Glutamatergic neuron (in vitro differentiated cells): ENCODE measurements at regions not wholly inside any gene's neighbourhood (a gene's known extent, or its start where the extent isn't known, plus 50 kb on each side); places are given as distances from the start of the nearest gene placed in this dataset.

Source experiments
- DNase-seq: peaks from one replicate; pipeline ENCODE4 v3.0.0; 2022
- H3K27ac Mint-ChIP-seq: one replicate; pipeline ENCODE4 v1.8.0; 2020; ENCODE audit warnings: mild to moderate bottlenecking, mixed read lengths, inconsistent platforms; ENCODE audit not compliant: unreplicated experiment
- H3K27me3 Mint-ChIP-seq: one replicate; pipeline ENCODE4 v1.8.0; 2020; ENCODE audit warnings: mild to moderate bottlenecking, moderate library complexity, mixed read lengths, inconsistent platforms; ENCODE audit not compliant: unreplicated experiment
- H3K36me3 Mint-ChIP-seq: one replicate; pipeline ENCODE4 v1.8.0; 2020; ENCODE audit warnings: mild to moderate bottlenecking, mixed read lengths, inconsistent platforms; ENCODE audit not compliant: unreplicated experiment
- H3K4me1 Mint-ChIP-seq: one replicate; pipeline ENCODE4 v1.8.0; 2020; ENCODE audit warnings: mild to moderate bottlenecking, low read depth, mixed read lengths, inconsistent platforms; ENCODE audit not compliant: unreplicated experiment
- H3K4me3 Mint-ChIP-seq: one replicate; pipeline ENCODE4 v1.8.0; 2020; ENCODE audit warnings: mild to moderate bottlenecking, mixed read lengths, inconsistent platforms; ENCODE audit not compliant: unreplicated experiment
- H3K9me3 Mint-ChIP-seq: one replicate; pipeline ENCODE4 v1.8.0; 2020; ENCODE audit warnings: mild to moderate bottlenecking, moderate library complexity, mixed read lengths, inconsistent platforms; ENCODE audit not compliant: unreplicated experiment
- TF ChIP-seq, protein P1 (sequence below): fragments of 200-600 bp; sonication (generic); IDR thresholded peaks from one replicate; pipeline ENCODE4 v1.5.0; 2021; ENCODE audit not compliant: partially characterized antibody, unreplicated experiment

DNA sequence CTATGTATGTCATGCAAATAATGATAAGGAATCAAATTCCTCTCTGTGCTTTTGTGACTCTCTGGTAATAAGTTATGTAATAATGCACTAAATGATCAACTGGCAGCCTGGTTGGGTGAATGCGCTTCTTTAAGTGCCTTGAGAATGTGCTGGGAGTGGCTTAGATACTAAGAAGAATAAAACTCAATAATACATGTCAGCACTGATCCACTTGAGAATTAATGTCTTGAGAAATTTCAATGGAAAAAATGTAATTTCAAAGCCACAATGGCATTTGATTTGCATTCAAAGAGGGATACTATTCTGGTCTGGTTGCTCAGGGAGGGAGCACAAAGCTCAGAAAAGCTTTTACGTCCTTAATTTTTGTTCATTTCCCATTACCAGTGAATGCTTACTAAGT lies 137.7 kb upstream of the MMADHC start:
- no peak for DNase-seq
- no peak overlapping the region for H3K4me3 Mint-ChIP-seq
- H3K27ac Mint-ChIP-seq = no peak overlapping the region
- TF ChIP-seq, protein P1, sequence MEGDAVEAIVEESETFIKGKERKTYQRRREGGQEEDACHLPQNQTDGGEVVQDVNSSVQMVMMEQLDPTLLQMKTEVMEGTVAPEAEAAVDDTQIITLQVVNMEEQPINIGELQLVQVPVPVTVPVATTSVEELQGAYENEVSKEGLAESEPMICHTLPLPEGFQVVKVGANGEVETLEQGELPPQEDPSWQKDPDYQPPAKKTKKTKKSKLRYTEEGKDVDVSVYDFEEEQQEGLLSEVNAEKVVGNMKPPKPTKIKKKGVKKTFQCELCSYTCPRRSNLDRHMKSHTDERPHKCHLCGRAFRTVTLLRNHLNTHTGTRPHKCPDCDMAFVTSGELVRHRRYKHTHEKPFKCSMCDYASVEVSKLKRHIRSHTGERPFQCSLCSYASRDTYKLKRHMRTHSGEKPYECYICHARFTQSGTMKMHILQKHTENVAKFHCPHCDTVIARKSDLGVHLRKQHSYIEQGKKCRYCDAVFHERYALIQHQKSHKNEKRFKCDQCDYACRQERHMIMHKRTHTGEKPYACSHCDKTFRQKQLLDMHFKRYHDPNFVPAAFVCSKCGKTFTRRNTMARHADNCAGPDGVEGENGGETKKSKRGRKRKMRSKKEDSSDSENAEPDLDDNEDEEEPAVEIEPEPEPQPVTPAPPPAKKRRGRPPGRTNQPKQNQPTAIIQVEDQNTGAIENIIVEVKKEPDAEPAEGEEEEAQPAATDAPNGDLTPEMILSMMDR = no peak
- H3K27me3 Mint-ChIP-seq = no peaks in the 10 kb centered on the region
- no peaks in the 10 kb centered on the region for H3K36me3 Mint-ChIP-seq
- H3K9me3 Mint-ChIP-seq = no peaks in the 10 kb centered on the region
- peaks cover 7% of the 10 kb centered on the region for H3K4me1 Mint-ChIP-seq

DNA sequence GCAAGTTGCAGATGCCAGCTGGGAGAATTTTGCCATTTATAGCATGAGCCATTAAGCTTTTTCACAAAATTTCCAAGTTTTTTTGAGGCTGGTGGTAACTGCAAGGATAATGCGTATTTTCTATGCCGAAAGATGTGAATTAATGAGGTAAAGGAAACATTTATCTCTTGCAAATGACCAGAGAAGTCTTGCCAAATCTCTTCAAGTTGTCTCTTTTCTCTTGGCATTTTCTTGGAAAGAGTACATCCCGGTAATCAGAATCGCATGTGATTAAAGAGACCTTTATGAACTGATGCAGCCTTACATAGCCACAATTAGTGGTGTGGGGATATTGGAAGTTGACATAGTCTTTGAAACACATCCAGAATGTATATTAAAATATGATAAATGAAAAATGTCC lies 136.5 kb upstream of the MMADHC start:
- DNase-seq = no peak
- H3K4me3 Mint-ChIP-seq = no peak overlapping the region
- H3K4me1 Mint-ChIP-seq = peaks cover 7% of the 10 kb centered on the region
- TF ChIP-seq, protein P1 = no peak
- no peaks in the 10 kb centered on the region for H3K9me3 Mint-ChIP-seq
- H3K27me3 Mint-ChIP-seq = no peaks in the 10 kb centered on the region
- no peaks in the 10 kb centered on the region for H3K36me3 Mint-ChIP-seq
- H3K27ac Mint-ChIP-seq = no peak overlapping the region

DNA sequence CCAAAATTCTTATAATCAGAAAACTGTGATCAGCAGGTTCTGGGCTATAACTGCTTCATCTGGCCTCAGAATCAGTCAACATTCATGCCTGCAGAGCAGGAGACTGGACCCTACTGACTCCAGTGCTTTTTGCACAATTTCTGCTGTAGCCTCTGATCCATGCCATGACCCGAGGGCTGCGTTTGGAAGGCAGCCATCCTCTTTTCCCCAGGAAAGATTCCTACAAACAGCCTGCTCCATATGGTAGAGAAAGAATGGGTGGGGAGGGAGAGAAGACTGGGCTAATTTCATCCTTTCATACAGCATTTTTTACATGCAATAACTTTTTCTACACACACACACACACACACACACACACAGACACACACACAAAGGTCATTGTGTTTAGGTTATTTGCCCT lies 133.0 kb upstream of the MMADHC start:
- TF ChIP-seq, protein P1 = no peak
- Mint-ChIP-seq H3K4me3 (no peak overlapping the region), H3K4me1 (peaks cover 7% of the 10 kb centered on the region)

DNA sequence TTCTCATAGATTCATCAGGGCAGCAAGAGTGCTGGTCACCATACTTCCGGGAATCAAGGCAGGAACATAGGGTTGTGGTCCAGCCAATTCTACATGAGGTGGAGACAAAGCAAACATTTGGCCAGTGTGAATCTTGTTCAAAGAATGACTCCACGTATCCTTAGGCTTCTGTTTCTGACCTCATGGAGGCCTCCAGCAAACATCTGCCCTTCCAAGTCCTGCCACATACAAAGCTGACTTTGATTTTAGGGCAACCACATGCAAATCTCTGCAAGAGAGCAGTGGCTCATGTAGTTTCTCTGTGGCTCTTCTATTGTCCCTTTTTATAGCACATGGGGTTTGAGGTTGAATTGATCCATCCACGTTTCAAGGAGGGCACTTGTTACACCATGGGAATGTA lies 132.1 kb upstream of the MMADHC start:
- no peak for DNase-seq
- H3K36me3 Mint-ChIP-seq = no peaks in the 10 kb centered on the region
- no peaks in the 10 kb centered on the region for H3K9me3 Mint-ChIP-seq
- H3K27me3 Mint-ChIP-seq = no peaks in the 10 kb centered on the region
- H3K4me3 Mint-ChIP-seq = no peak overlapping the region
- peaks cover 7% of the 10 kb centered on the region for H3K4me1 Mint-ChIP-seq
- TF ChIP-seq, protein P1 = no peak
- H3K27ac Mint-ChIP-seq = no peak overlapping the region

More for the DNA sequence above, 133.0 kb upstream of the MMADHC start:
- Mint-ChIP-seq H3K36me3 (no peaks in the 10 kb centered on the region), H3K9me3 (no peaks in the 10 kb centered on the region), H3K27me3 (no peaks in the 10 kb centered on the region), H3K27ac (no peak overlapping the region)
- DNase-seq = no peak

DNA sequence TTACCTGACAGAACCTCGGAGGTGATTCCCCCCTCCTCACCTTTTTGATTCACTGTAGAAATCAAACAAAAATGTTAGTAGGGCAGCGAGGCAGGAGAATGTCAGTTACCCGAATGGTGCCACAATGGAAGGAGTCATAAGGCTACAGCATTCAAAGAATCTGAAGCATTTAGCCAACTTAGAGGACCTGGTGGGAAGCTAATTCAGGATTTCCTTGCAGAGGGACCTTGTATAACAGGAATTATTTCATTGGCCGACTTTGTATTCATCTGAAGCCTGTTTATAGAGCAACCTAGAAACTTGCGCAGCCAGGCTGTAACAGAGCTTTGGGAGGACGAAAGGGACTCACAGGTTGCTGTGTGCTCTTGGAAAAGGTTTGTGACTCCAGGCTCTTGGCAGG lies 129.1 kb upstream of the MMADHC start:
- H3K27ac Mint-ChIP-seq = no peak overlapping the region
- H3K4me3 Mint-ChIP-seq = no peak overlapping the region
- TF ChIP-seq, protein P1 = no peak
- no peaks in the 10 kb centered on the region for H3K9me3 Mint-ChIP-seq
- H3K36me3 Mint-ChIP-seq = no peaks in the 10 kb centered on the region
- DNase-seq = no peak
- peaks cover 7% of the 10 kb centered on the region for H3K4me1 Mint-ChIP-seq
- H3K27me3 Mint-ChIP-seq = no peaks in the 10 kb centered on the region
